SH-SY5Y (cell line): ENCODE measurements at regions not wholly inside any gene's neighbourhood (a gene's known extent, or its start where the extent isn't known, plus 50 kb on each side); places are given as distances from the start of the nearest gene placed in this dataset.

Source experiments
- GATA2 ChIP-seq: IDR thresholded peaks from 2 replicates; pipeline ENCODE4 v1.6.1; 2011; ENCODE audit warnings: mild to moderate bottlenecking, low read depth, low read length
- GATA3 ChIP-seq: IDR thresholded peaks from 2 replicates; pipeline ENCODE4 v1.6.1; 2011; ENCODE audit warnings: low read depth, mild to moderate bottlenecking, low read length, moderate library complexity

GRCh38 chr21:27704567-27705166, 737.8 kb upstream of the ADAMTS5 start:
- no peak for TF ChIP-seq GATA2
- TF ChIP-seq GATA3 = no peak

DNA sequence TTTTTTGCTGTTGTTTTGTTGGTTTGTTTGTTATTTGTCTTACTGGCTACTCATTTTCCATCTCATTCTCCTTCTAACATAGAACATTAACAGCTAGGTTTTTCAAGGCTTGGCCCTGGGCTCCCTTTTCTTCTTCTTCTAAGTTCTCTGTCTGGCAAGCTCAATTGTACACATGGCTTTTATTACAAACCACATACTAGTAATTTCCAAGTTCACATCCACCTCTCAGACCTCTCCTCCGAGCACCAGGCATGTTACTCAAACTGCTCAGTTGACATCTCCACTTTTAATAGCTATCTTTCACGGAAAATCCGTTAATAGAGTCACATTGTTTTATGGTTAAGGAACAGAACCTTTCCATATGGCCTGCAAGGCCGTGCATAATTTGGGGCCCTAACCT, 736.9 kb upstream of the ADAMTS5 start:
- TF ChIP-seq GATA2 (no peak), GATA3 (no peak)

DNA sequence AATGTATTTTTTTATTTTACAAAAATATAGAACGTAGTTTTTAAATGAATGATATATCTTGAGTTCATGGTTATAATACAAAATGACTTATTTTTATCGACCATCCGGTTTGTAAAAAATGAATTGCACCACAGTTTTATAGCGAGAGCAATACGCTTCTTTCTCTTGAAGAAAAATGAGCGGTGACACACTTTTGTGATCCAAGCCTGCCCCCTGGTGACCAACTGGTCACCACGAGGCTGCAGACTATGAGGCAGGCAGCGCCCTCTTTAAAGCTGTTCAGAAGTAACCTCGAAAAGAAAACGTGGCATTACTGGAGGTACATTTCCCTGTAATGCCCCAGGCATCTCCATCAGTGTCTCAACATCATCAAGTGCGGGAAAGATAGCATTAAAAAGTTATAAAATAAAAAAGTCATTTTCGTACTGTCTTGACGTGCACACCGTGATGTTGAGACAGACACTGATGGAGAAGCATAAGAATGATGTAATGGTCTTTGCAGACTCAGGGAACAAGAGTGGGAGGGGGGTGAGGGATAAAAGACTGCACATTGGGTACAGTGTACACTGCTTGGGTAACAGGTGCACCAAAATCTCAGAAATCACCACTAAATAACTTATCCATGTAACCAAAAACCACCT, 734.2 kb upstream of the ADAMTS5 start:
- no peak for TF ChIP-seq GATA2
- no peak for TF ChIP-seq GATA3

- TF ChIP-seq GATA2 (no peak), GATA3 (no peak)
These were observed 728.4 kb upstream of the ADAMTS5 start for GRCh38 chr21:27695246-27695645.

GRCh38 chr21:27694667-27695066, 727.8 kb upstream of the ADAMTS5 start:
- no peak for TF ChIP-seq GATA3
- no peak for TF ChIP-seq GATA2

DNA sequence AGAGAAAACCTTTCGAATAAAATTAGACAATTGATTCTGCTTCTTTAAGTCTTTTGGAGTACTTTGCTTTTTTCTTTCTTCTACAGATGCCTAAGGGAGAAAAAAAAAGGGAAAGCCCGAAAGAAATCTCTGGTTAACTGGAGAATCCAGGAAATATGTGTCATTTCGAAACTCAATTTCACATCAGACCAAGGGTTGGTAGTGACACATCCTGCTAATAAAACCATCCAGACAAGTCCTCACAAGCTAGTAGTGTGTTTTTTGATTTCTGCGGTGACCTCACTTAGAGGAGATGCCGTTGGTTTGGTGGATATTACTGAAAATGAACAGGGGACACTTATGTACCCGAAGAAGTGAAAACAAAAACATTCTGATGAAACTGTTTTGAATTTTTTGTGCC, 726.5 kb upstream of the ADAMTS5 start:
- no peak for TF ChIP-seq GATA3
- TF ChIP-seq GATA2 = no peak

GRCh38 chr21:27691516-27691915, 724.6 kb upstream of the ADAMTS5 start:
- no peak for TF ChIP-seq GATA2
- TF ChIP-seq GATA3 = no peak

DNA sequence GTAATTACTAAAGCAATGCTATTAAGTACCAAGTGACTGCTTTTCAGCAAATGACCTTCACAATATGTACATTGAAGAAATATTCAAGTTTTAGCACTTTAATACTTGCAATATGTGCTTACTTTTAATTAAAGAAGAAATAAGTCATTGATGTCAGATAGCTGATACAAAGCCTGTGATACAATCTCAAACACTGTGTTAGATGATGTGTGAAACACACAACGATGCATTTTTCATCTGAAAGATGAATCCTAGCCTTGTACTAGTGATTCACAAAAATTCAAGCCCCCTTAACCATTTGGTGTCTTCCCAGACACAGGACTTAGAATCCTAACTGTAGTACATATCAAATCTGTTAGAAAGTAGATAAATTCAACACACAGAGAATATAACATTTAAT, 724.1 kb upstream of the ADAMTS5 start:
- TF ChIP-seq GATA3 (no peak), GATA2 (no peak)

GRCh38 chr21:27690426-27690825, 723.5 kb upstream of the ADAMTS5 start:
- TF ChIP-seq GATA2 = no peak
- no peak for TF ChIP-seq GATA3

DNA sequence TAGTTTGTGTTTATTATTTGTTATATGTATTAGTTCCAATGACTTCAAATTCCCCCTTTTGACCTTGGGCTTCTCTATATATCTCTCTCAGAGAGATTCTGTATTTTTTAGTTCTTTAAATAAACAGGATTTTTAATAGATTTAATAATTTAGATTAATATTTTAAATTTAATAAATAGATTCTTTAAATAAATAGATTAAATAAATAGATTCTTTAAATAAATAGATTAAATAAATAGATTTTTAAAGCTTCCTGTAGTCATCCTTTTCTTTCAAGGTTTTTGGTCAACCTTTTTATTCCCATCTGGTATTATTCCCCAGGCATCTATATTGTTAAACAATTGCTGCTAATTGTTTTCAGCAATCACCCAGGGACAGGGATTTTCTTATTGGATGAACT, 721.9 kb upstream of the ADAMTS5 start:
- TF ChIP-seq GATA2 = no peak

DNA sequence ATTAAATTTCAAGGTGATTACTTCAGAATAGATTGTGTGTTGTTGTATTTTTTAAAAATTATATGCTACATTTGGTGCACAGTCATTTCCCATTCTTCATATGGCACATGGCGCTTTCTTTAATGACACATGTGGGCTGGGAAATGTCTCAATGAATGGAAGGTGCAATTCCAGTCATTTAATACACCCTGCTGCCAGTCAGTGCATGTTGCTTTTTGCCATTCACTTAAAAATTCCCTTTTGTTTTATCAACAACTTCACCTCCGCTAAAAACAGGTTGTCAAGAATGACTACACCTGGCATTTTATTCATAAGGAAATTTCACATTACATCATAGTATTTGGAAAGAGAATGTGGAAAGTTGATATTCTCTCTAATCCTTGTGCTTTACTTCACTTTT, 716.4 kb upstream of the ADAMTS5 start:
- TF ChIP-seq GATA3 (no peak), GATA2 (no peak)

DNA sequence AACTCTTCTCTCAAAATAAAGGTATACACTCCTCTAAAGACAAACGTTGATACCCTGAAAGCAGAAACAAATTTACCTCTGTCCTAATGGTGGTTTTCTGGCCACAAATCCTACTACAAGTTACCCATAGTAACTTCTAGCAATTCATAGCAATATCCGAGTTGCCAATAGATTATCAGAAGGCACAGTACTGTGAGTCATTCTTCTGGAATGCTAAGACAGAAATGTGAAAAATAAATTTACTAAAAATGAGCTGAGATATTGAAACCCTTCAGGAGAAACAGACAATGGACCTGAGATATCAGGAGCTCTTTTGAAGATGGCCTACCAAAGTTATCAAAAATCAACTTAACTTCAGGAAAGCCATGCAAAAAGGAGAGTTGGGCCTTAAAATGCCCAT, 715.0 kb upstream of the ADAMTS5 start:
- TF ChIP-seq GATA3 (no peak), GATA2 (no peak)

DNA sequence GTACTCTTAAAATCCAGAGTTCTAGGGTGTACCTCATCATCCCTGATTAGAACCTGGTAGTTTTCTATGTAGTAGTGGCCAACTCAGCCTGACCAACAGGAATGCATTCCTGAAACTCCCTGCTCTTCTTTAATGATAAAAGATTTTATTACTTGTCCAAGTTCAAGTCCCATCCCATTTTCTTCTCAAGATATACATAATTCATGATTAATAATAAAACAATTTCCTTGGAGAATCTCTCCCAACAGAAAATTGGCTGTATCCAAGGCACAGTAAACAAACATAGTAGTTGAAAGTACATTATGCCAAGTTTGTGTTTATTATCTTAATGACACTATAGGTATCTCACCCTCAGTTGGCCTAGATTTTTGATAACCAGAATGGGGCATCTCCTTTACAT, 714.1 kb upstream of the ADAMTS5 start:
- TF ChIP-seq GATA2 (no peak), GATA3 (no peak)

DNA sequence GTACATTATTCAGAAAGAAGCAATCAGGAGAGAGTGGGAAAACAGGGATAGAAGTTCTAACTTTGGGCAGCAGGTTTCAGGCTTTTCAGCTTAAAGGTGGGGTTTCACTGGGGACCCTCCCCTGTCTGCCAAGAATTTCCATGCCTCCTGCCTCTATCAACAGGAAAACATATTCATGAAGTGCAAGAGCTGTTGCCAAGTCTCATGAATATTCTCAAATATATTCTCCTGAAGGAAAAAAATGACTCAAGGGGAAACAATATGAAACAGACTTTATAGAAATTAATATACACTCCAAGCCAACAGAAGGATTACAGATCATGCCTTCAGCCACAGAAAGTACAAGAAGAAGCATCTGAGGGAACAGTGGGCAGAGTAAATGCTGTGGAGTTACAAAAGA, 713.3 kb upstream of the ADAMTS5 start:
- TF ChIP-seq GATA2 = no peak
- TF ChIP-seq GATA3 = no peak

GRCh38 chr21:27678511-27678910, 711.6 kb upstream of the ADAMTS5 start:
- TF ChIP-seq GATA3 (no peak), GATA2 (no peak)

GRCh38 chr21:27677546-27677945, 710.7 kb upstream of the ADAMTS5 start:
- TF ChIP-seq GATA3 = no peak
- no peak for TF ChIP-seq GATA2
